ENCODE measurements at regions not wholly inside any gene's neighbourhood (a gene's known extent, or its start where the extent isn't known, plus 50 kb on each side); places are given as distances from the start of the nearest gene placed in this dataset.

DNA sequence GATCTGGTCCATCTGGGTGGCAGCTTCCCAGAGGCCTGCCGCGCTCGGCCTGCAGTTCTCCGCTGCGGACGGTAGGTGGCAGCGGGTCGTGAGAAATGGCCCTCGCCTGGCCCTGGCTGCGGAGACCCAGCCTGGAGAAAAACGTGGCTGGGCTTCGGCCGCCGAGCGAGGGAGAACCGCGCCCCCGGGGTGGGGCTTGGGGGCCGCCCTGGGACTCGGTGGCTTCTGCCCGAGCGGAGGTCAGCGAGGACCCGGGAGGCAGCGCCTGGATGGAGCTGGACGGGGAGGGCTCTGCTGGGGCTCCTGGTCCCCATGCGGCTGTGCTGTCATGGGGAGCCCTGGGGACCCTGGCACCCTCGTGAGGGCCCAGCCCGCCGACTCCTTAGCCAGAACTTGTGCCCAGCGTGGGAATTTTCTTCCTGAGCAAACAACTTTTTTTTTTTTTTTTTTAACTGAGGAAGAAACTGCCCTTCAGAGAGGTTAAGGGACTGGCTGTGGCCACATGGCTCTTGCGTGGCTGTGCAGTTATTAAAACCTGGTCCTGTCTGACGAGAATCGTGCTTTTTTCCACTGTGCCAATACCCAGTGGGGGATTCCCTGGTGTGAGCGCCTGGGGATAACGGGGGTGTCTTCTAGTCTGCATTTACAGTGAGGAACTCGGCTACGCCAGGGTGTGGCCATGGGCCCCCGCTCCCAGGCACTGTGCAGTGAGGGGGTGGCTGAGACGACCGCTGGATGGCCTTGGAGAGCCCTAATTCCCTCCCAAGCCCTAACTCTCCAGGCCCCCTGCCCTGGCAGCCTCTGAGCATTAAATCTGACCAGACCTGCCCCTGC is 535.6 kb downstream of the INSC start:
- 4 to 10% methylated on average over 13 to 39 of the region's 41 CpGs for WGBS, 2 donors
- intact Hi-C loops (cut with DNase I; ENCODE audit: low total_unique reads) = loop anchor here (10.0 kb wide), 1 partner anchor 964 kb away; no protein-coding TSS in a partner anchor
- H3K4me1 ChIP-seq = peaks cover 9% of the 10 kb centered on the region
- H3K36me3 ChIP-seq (ENCODE audit: low read depth, missing control alignments) = no peaks in the 10 kb centered on the region
- TF ChIP-seq, protein P1, sequence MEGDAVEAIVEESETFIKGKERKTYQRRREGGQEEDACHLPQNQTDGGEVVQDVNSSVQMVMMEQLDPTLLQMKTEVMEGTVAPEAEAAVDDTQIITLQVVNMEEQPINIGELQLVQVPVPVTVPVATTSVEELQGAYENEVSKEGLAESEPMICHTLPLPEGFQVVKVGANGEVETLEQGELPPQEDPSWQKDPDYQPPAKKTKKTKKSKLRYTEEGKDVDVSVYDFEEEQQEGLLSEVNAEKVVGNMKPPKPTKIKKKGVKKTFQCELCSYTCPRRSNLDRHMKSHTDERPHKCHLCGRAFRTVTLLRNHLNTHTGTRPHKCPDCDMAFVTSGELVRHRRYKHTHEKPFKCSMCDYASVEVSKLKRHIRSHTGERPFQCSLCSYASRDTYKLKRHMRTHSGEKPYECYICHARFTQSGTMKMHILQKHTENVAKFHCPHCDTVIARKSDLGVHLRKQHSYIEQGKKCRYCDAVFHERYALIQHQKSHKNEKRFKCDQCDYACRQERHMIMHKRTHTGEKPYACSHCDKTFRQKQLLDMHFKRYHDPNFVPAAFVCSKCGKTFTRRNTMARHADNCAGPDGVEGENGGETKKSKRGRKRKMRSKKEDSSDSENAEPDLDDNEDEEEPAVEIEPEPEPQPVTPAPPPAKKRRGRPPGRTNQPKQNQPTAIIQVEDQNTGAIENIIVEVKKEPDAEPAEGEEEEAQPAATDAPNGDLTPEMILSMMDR (IDR thresholded peaks at IDR 0.05) = peak; percentile 96 to 98 (median 97)
- no peak for TF ChIP-seq POLR2A (IDR thresholded peaks at IDR 0.05)
- H3K4me3 ChIP-seq = peak overlapping the region; percentile 16 to 38
- H3K27me3 ChIP-seq = no peaks in the 10 kb centered on the region
- no peaks in the 10 kb centered on the region for H3K9me3 ChIP-seq
- peak; percentile 94 for DNase-seq
- H3K27ac ChIP-seq = no peak overlapping the region

DNA sequence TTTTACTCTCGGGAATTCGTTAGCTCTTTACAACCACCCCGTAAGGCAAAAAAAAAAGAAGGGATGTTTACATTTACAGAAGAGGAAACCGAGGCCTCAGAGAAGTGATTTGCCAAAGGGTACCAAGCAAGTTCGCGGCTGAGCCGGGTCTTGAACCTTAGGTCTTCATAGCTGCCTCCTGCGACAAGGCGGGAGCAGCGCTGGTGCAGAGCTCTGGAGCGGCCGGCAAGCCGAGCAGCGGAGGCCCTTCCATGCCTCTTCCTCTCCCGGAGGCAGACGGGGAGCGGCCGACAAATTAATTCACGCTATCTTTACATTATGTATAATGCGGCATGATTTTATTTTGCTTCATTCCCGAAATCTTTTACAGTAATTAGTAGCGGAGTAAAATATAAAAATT is 536.3 kb downstream of the INSC start:
- no peaks in the 10 kb centered on the region for H3K9me3 ChIP-seq
- DNase-seq = no peak
- H3K36me3 ChIP-seq (ENCODE audit: low read depth, missing control alignments) = no peaks in the 10 kb centered on the region
- H3K4me1 ChIP-seq = peaks cover 9% of the 10 kb centered on the region
- TF ChIP-seq, protein P1 (IDR thresholded peaks at IDR 0.05) = no peak
- TF ChIP-seq POLR2A (IDR thresholded peaks at IDR 0.05) = no peak
- intact Hi-C loops (cut with DNase I; ENCODE audit: low total_unique reads) = loop anchor here (10.0 kb wide), 1 partner anchor 964 kb away; no protein-coding TSS in a partner anchor
- WGBS, 2 donors = 62 to 63% methylated on average over 22 of the region's 22 CpGs
- no peak overlapping the region for H3K27ac ChIP-seq
- peak overlapping the region in 1 of 2 donors; percentile 38 for H3K4me3 ChIP-seq
- no peaks in the 10 kb centered on the region for H3K27me3 ChIP-seq

DNA sequence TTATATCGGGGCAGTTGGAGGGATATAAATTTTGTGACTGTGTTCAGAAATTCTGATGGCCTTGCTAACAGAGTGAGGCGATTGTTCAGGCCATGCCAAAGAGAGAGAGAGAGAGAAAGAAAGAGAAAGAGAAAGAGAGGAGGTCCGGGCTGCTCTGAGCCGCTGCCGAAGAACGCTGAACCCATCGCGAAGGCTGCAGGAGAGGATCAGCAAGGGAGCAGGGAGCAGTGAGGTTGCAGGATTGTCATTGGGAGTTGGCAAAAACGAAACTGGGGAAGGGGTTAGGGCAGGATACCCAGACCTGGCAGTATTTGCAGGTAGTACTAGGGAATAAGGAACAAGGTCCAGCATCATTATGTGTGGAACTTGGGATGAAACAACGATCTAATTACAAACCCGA is 537.1 kb downstream of the INSC start:
- TF ChIP-seq, protein P1 (IDR thresholded peaks at IDR 0.05) = no peak
- no peak for TF ChIP-seq POLR2A (IDR thresholded peaks at IDR 0.05)
- H3K36me3 ChIP-seq (ENCODE audit: low read depth, missing control alignments) = no peaks in the 10 kb centered on the region
- no peaks in the 10 kb centered on the region for H3K9me3 ChIP-seq
- intact Hi-C loops (cut with DNase I; ENCODE audit: low total_unique reads) = loop anchor here (10.0 kb wide), 1 partner anchor 963 kb away; no protein-coding TSS in a partner anchor
- H3K4me3 ChIP-seq = no peak overlapping the region
- peaks cover 9% of the 10 kb centered on the region for H3K4me1 ChIP-seq
- no peak for DNase-seq
- no peak overlapping the region for H3K27ac ChIP-seq
- H3K27me3 ChIP-seq = no peaks in the 10 kb centered on the region
- WGBS, 2 donors = 21 to 33% methylated on average over 11 of the region's 11 CpGs

DNA sequence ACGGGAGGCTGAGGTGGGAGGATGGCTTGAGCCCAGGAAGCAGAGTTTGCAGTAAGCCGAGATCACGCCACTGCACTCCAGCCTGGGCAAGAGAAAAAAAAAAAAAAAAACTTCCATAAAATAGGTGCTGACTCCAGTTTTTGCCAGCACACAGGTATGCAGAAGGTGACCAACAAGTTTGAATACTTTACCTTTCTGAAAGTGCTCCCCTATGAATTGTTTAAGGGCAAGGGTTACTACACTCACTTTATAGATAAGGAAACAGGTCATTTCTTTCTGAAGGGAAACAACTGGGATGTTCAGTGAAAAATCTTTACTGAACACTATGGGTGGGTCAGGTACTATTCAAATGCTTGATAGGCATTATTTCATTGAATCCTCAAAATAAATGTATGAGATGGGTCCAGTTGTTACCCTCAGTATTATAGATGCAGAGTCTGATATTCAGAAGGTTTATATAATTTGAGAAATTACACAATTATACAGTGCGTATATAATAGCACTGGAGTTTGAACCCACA is 538.5 kb downstream of the INSC start:
- Histone ChIP-seq H3K27ac (no peak overlapping the region), H3K4me1 (peaks cover 9% of the 10 kb centered on the region), H3K4me3 (no peak overlapping the region), H3K36me3 (ENCODE audit: low read depth, missing control alignments) (no peaks in the 10 kb centered on the region), H3K9me3 (no peaks in the 10 kb centered on the region), H3K27me3 (no peaks in the 10 kb centered on the region)
- no peak for DNase-seq
- intact Hi-C loops (cut with DNase I; ENCODE audit: low total_unique reads) = loop anchor here (10.0 kb wide), 1 partner anchor 962 kb away; no protein-coding TSS in a partner anchor
- TF ChIP-seq, protein P1 (IDR thresholded peaks at IDR 0.05) = no peak
- no peak for TF ChIP-seq POLR2A (IDR thresholded peaks at IDR 0.05)
- WGBS, 2 donors = 95 to 97% methylated on average over 4 of the region's 4 CpGs
